ENCODE measurements at regions not wholly inside any gene's neighbourhood (a gene's known extent, or its start where the extent isn't known, plus 50 kb on each side); places are given as distances from the start of the nearest gene placed in this dataset.

DNA sequence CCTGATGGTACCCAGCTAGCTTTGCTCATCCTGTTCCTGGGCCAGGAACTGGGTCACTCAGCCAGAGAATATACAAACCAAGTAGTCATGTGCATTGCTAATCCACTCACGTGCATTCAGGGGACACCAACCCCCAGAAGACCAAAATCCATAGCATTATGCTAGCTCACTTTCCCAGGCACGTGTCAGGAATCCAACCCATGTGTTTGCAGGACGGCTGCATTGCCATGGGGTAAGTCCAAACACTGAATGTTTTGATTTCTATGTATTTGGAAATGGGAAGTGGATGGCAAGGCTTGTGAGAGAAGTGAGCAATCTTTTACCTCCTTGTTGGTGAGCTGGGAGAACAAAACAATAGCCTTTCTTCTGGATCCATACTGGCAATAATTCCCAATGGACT lies 87.1 kb upstream of the FOXN3 start:
- intact Hi-C loops (cut with DNase I), result no loop called here
- no peaks in the 10 kb centered on the region for H3K9me3 ChIP-seq
- H3K27ac ChIP-seq, result no peak overlapping the region
- H3K4me3 ChIP-seq, result no peak overlapping the region
- DNase-seq (ENCODE audit: extremely low spot score in 2 of 2), result peak in 1 of 2 donors; percentile 76
- TF ChIP-seq POLR2AphosphoS5 (IDR thresholded peaks at IDR 0.05; ENCODE audit: insufficient read depth in 1 of 2, low read depth in 1 of 2) (no peak), POLR2A (IDR thresholded peaks at IDR 0.05) (no peak)
- TF ChIP-seq, protein P1, sequence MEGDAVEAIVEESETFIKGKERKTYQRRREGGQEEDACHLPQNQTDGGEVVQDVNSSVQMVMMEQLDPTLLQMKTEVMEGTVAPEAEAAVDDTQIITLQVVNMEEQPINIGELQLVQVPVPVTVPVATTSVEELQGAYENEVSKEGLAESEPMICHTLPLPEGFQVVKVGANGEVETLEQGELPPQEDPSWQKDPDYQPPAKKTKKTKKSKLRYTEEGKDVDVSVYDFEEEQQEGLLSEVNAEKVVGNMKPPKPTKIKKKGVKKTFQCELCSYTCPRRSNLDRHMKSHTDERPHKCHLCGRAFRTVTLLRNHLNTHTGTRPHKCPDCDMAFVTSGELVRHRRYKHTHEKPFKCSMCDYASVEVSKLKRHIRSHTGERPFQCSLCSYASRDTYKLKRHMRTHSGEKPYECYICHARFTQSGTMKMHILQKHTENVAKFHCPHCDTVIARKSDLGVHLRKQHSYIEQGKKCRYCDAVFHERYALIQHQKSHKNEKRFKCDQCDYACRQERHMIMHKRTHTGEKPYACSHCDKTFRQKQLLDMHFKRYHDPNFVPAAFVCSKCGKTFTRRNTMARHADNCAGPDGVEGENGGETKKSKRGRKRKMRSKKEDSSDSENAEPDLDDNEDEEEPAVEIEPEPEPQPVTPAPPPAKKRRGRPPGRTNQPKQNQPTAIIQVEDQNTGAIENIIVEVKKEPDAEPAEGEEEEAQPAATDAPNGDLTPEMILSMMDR (IDR thresholded peaks at IDR 0.05), result no peak
- no peaks in the 10 kb centered on the region for H3K4me1 ChIP-seq
- H3K36me3 ChIP-seq, result no peaks in the 10 kb centered on the region
- no peaks in the 10 kb centered on the region for H3K27me3 ChIP-seq

DNA sequence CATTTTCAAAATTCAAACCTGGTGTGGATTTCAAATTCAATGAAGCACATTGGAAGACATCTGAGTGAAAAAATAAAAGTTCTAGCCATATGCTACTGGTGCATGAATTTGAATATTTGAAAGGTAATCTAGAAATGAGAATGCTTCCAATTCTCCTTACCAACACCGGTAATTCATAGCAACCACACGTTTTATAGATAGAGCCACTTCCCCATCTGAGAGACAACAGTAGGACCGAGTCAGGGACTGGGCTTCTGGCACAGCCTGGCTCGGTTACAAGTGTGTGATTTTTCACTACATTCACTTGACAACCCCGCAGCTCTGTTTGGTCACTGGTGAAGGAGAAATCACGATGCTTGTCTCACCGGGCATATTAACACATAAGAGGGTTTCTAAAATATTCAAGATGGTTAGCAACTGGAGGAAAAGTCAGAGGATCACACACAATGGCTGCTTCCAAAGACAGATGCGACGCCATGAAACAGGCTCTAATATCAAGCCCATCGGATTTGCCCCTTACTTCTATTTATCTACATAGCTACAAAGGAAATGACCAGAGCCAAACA lies 86.5 kb upstream of the FOXN3 start:
- no peak overlapping the region for H3K27ac ChIP-seq
- H3K9me3 ChIP-seq, result no peaks in the 10 kb centered on the region
- H3K36me3 ChIP-seq, result no peaks in the 10 kb centered on the region
- H3K4me1 ChIP-seq, result no peaks in the 10 kb centered on the region
- H3K27me3 ChIP-seq, result no peaks in the 10 kb centered on the region
- intact Hi-C loops (cut with DNase I), result no loop called here
- DNase-seq (ENCODE audit: extremely low spot score in 2 of 2), result peak in 1 of 2 donors; percentile 20
- TF ChIP-seq POLR2A (IDR thresholded peaks at IDR 0.05) (no peak), POLR2AphosphoS5 (IDR thresholded peaks at IDR 0.05; ENCODE audit: insufficient read depth in 1 of 2, low read depth in 1 of 2) (no peak)
- TF ChIP-seq, protein P1 (IDR thresholded peaks at IDR 0.05), result no peak
- H3K4me3 ChIP-seq, result no peak overlapping the region

DNA sequence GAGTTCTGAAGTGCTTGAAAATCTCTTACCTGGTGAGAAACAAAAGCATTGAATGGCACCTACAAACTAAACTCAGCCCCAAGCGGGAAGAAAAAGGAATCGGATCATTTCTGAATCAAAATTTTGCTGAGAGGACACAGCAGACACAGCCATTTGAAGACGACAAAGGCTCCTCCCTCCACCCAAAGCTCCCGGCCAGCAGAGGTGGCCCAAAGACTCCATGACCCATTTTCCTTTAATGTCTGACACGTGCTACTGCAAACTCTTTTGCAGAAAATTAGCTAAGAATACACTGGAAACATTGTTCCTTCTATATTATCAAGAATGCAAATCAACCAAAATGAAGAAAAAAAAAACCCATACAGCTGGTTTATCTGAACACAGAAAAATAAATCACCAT lies 85.9 kb upstream of the FOXN3 start:
- Histone ChIP-seq H3K4me3 (no peak overlapping the region), H3K9me3 (no peaks in the 10 kb centered on the region), H3K27ac (no peak overlapping the region), H3K36me3 (no peaks in the 10 kb centered on the region), H3K27me3 (no peaks in the 10 kb centered on the region), H3K4me1 (no peaks in the 10 kb centered on the region)
- TF ChIP-seq POLR2AphosphoS5 (IDR thresholded peaks at IDR 0.05; ENCODE audit: insufficient read depth in 1 of 2, low read depth in 1 of 2) (no peak), POLR2A (IDR thresholded peaks at IDR 0.05) (no peak)
- TF ChIP-seq, protein P1 (IDR thresholded peaks at IDR 0.05), result no peak
- no peak for DNase-seq (ENCODE audit: extremely low spot score in 2 of 2)
- intact Hi-C loops (cut with DNase I), result no loop called here

DNA sequence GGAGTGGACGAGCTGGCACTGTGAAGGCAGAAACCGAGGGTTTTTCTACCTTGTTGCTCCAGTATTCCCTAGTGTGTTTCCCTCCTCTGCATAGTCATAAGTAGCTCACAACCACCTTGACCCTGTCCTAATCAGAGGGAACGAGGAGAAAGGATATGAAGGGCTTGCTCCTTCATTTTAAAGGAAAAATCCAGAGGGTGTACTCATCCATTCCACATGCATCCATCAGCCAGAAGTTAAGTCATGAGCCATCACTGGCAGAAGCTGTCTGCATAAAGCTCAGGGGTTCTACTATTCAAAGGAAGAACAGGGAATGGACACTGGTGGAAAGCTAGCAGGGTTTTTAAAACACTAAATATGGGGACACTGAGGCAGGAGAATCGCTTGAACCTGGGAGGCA lies 84.3 kb upstream of the FOXN3 start:
- TF ChIP-seq POLR2A (IDR thresholded peaks at IDR 0.05), result no peak
- TF ChIP-seq, protein P1 (IDR thresholded peaks at IDR 0.05), result no peak
- no peak for TF ChIP-seq POLR2AphosphoS5 (IDR thresholded peaks at IDR 0.05; ENCODE audit: insufficient read depth in 1 of 2, low read depth in 1 of 2)
- Histone ChIP-seq H3K27ac (no peak overlapping the region), H3K27me3 (no peaks in the 10 kb centered on the region), H3K4me1 (no peaks in the 10 kb centered on the region), H3K9me3 (no peaks in the 10 kb centered on the region), H3K4me3 (no peak overlapping the region), H3K36me3 (no peaks in the 10 kb centered on the region)
- intact Hi-C loops (cut with DNase I), result no loop called here
- DNase-seq (ENCODE audit: extremely low spot score in 2 of 2), result no peak

DNA sequence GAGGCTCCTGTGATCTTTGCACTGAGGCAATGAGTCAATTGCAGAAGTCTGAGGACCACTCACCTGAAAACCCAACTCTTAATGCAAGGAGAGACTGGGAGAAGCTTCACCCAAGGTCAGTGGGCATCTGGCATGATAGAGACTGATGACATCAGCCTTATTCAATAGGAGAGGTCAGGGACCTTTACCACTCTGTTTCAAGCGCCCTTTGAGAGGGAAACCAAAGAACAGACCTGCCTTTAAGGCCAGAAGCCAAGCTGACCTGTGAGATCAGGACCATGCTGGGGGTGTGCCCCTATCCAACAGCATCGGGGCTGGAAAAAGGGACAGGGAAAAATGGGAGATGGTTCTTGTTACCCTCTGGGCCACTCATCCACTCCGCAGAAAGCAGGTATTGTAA lies 83.3 kb upstream of the FOXN3 start:
- Histone ChIP-seq H3K27me3 (no peaks in the 10 kb centered on the region), H3K4me1 (no peaks in the 10 kb centered on the region), H3K9me3 (no peaks in the 10 kb centered on the region), H3K36me3 (no peaks in the 10 kb centered on the region), H3K27ac (no peak overlapping the region), H3K4me3 (no peak overlapping the region)
- DNase-seq (ENCODE audit: extremely low spot score in 2 of 2), result no peak
- intact Hi-C loops (cut with DNase I), result no loop called here
- TF ChIP-seq POLR2AphosphoS5 (IDR thresholded peaks at IDR 0.05; ENCODE audit: insufficient read depth in 1 of 2, low read depth in 1 of 2) (no peak), POLR2A (IDR thresholded peaks at IDR 0.05) (no peak)
- TF ChIP-seq, protein P1 (IDR thresholded peaks at IDR 0.05), result no peak

Measured in vagina (tissue), 2 donors.